Gastrocnemius medialis (tissue), 4 donors: ENCODE measurements at regions not wholly inside any gene's neighbourhood (a gene's known extent, or its start where the extent isn't known, plus 50 kb on each side); places are given as distances from the start of the nearest gene placed in this dataset.

Experiments used
- ATAC-seq, 2 donors: fragments of 150-250 bp; one replicate each; pipeline ENCODE4 v1.9.1; 2016
- DNase-seq, 2 donors: peaks; one replicate each; pipeline ENCODE4 v3.0.0-alpha.2; 2019
- H3K27ac ChIP-seq, 4 donors: fragments of 200-600 bp; sonication (generic); 1 replicate in 1 of 4; 2 replicates in 3 of 4; pipeline ENCODE4 v1.5.1; 2016 to 2018; ENCODE audit warnings: mild to moderate bottlenecking in 2 of 4, moderate library complexity in 1 of 4
- H3K27me3 ChIP-seq, 3 donors: fragments of 200-600 bp; sonication (generic) in 2 of 3; 1 replicate in 1 of 3; 2 replicates in 2 of 3; pipeline versions ENCODE4 v1.5.1 to v1.6.0; 2016 to 2019; ENCODE audit warnings: mild to moderate bottlenecking in 1 of 3, moderate library complexity in 1 of 3
- H3K36me3 ChIP-seq, 2 donors: fragments of 200-600 bp; sonication (generic) in 1 of 2; one replicate each; pipeline ENCODE4 v1.5.1; 2017 to 2018
- H3K4me1 ChIP-seq, 2 donors: fragments of 200-600 bp; sonication (generic) in 1 of 2; one replicate each; pipeline ENCODE4 v1.5.1; 2016 to 2017; ENCODE audit warnings: mild to moderate bottlenecking in 2 of 2
- H3K4me3 ChIP-seq, 4 donors: fragments of 200-600 bp; sonication (generic) in 3 of 4; 1 replicate in 1 of 4; 2 replicates in 3 of 4; pipeline ENCODE4 v1.5.1; 2016 to 2019; ENCODE audit warnings: mild to moderate bottlenecking in 2 of 4
- H3K9me3 ChIP-seq, 3 donors: fragments of 200-600 bp; sonication (generic) in 2 of 3; 1 replicate in 1 of 3; 2 replicates in 2 of 3; pipeline ENCODE4 v1.5.1; 2016 to 2019
- CTCF ChIP-seq, 5 experiments: fragments of 450-650 bp in 3 of 5; fragments of 200-600 bp in 2 of 5; sonication (generic) in 2 of 5; IDR thresholded peaks in 4 of 5; conservative IDR thresholded peaks in 1 of 5; 1 replicate in 4 of 5; 2 replicates in 1 of 5; pipeline ENCODE4 v1.5.1; 2016 to 2019; ENCODE audit warnings: antibody characterized with exemption in 5 of 5, mild to moderate bottlenecking in 3 of 5, moderate library complexity in 3 of 5
- POLR2A ChIP-seq, 2 donors: fragments of 450-650 bp; IDR thresholded peaks; one replicate each; pipeline ENCODE4 v1.6.1; 2017; ENCODE audit warnings: antibody characterized with exemption in 2 of 2, mild to moderate bottlenecking in 2 of 2, moderate library complexity in 2 of 2
- in situ Hi-C, 4 donors: fragments of 200-750 bp; cut with MboI; loops; one replicate each; pipeline versions ENCODE4 v1.15.0 to v1.8.0; 2017; ENCODE audit warnings: low sequenced_read_pairs in 4 of 4
- intact Hi-C: fragments of 100-400 bp; cut with DNase I; formaldehyde crosslinking; loops from one replicate; pipeline ENCODE4 v1.15.1; 2023; ENCODE audit warnings: low total_unique reads

- in situ Hi-C loops = no loop called here
- H3K9me3 ChIP-seq = no peaks in the 10 kb centered on the region
- ATAC-seq = no peak
- no peak for DNase-seq
- no peak overlapping the region for H3K27ac ChIP-seq
- TF ChIP-seq POLR2A (IDR thresholded peaks at IDR 0.05) (no peak), CTCF (IDR thresholded peaks at IDR 0.05 in 4 of 5, conservative IDR thresholded peaks at IDR 0.05 in 1 of 5) (no peak)
- H3K36me3 ChIP-seq = no peaks in the 10 kb centered on the region
- peaks cover 5% of the 10 kb centered on the region in 2 donors for H3K4me1 ChIP-seq
- no peaks in the 10 kb centered on the region for H3K27me3 ChIP-seq
- intact Hi-C loops = loop anchor here (10.0 kb wide), 1 partner anchor 57 kb away; no protein-coding TSS in a partner anchor
- no peak overlapping the region for H3K4me3 ChIP-seq
These were observed 55.7 kb upstream of the SHISA3 start for GRCh38 chr4:42341518-42342026.

- H3K4me3 ChIP-seq = no peak overlapping the region
- no peak for DNase-seq
- no peaks in the 10 kb centered on the region for H3K36me3 ChIP-seq
- no peaks in the 10 kb centered on the region for H3K9me3 ChIP-seq
- intact Hi-C loops = loop anchor here (10.0 kb wide), 1 partner anchor 58 kb away; no protein-coding TSS in a partner anchor
- in situ Hi-C loops = no loop called here
- TF ChIP-seq POLR2A (IDR thresholded peaks at IDR 0.05) (no peak), CTCF (IDR thresholded peaks at IDR 0.05 in 4 of 5, conservative IDR thresholded peaks at IDR 0.05 in 1 of 5) (no peak)
- H3K27ac ChIP-seq = no peak overlapping the region
- H3K4me1 ChIP-seq = peaks cover 5% of the 10 kb centered on the region in 2 donors
- ATAC-seq = no peak
- no peaks in the 10 kb centered on the region for H3K27me3 ChIP-seq
These were observed 54.8 kb upstream of the SHISA3 start for GRCh38 chr4:42342459-42342858.

- Histone ChIP-seq H3K27me3 (no peaks in the 10 kb centered on the region), H3K27ac (no peak overlapping the region), H3K36me3 (no peaks in the 10 kb centered on the region), H3K9me3 (no peaks in the 10 kb centered on the region), H3K4me3 (no peak overlapping the region), H3K4me1 (peaks cover 5% of the 10 kb centered on the region in 2 donors)
- no peak for ATAC-seq
- DNase-seq = no peak
- TF ChIP-seq POLR2A (IDR thresholded peaks at IDR 0.05) = no peak
- TF ChIP-seq CTCF (IDR thresholded peaks at IDR 0.05 in 4 of 5, conservative IDR thresholded peaks at IDR 0.05 in 1 of 5) = no peak
- in situ Hi-C loops = no loop called here
- intact Hi-C loops = loop anchor here (10.0 kb wide), 1 partner anchor 60 kb away; no protein-coding TSS in a partner anchor
These were observed 53.0 kb upstream of the SHISA3 start for GRCh38 chr4:42344309-42344708.

- Histone ChIP-seq H3K27me3 (no peaks in the 10 kb centered on the region), H3K4me3 (no peak overlapping the region), H3K36me3 (no peaks in the 10 kb centered on the region), H3K4me1 (peaks cover under 1 to 5% of the 10 kb centered on the region in 2 donors), H3K9me3 (no peaks in the 10 kb centered on the region), H3K27ac (no peak overlapping the region)
- ATAC-seq (no peak), DNase-seq (no peak)
- intact Hi-C loops = loop anchor here (10.0 kb wide), 1 partner anchor 60 kb away; no protein-coding TSS in a partner anchor
- TF ChIP-seq CTCF (IDR thresholded peaks at IDR 0.05 in 4 of 5, conservative IDR thresholded peaks at IDR 0.05 in 1 of 5) = no peak
- TF ChIP-seq POLR2A (IDR thresholded peaks at IDR 0.05) = no peak
- in situ Hi-C loops = no loop called here
These were observed 52.5 kb upstream of the SHISA3 start for GRCh38 chr4:42344749-42345148.
